ENCODE measurements at regions not wholly inside any gene's neighbourhood (a gene's known extent, or its start where the extent isn't known, plus 50 kb on each side); places are given as distances from the start of the nearest gene placed in this dataset.
A peak's percentile ranks its signal among the peaks of the same experiment; 100 is the strongest.

DNA sequence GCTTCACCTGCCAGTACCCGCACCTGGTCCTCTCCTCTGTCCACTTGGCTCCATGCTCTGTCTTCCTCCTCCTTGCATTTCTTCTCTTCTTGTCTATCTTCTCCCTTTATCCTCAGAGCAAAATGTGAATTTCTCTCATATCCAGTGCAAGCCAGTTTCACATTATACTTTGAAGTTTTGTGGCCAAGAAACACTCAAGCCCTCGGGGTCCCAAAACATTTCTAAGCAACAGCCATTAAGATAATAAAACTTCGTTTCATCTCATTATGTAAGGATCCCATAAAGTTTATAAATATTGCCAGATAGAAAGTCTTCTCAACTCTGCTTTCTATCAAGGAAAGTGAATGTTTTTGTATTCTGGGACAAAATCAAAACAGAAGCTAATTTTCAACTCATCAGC is 178.8 kb downstream of the SNX18 start:
- intact Hi-C loops (cut with DNase I): no loop called here
- DNase-seq: no peak

GRCh38 chr5:54695198-54695966 is 177.8 kb downstream of the SNX18 start:
- DNase-seq: no peak
- intact Hi-C loops (cut with DNase I): no loop called here

- intact Hi-C loops (cut with DNase I): no loop called here
- no peak for DNase-seq
These were observed 176.5 kb downstream of the SNX18 start for GRCh38 chr5:54693936-54694657.

GRCh38 chr5:54692631-54693030 is 175.1 kb downstream of the SNX18 start:
- intact Hi-C loops (cut with DNase I): no loop called here

DNA sequence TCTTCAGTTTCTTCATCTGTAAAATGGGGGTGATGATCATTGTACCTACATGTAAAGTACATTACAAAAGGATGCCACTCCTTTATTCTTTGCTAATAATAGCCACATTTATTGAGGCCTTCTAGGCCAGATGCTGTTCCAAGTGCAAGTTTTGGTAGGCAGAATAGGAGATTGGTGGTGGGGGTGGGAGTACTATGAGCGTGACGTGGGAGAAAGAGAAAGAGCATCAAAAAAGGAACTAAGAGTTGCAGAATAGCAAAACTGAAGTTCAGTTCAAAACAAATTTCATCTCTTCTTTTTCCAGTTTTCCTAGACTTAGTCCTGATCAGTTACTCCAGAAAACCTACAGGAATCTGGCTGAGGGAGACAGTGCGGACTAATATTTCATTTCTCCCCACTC is 174.1 kb downstream of the SNX18 start:
- DNase-seq: no peak
- intact Hi-C loops (cut with DNase I): no loop called here

More at GRCh38 chr5:54692631-54693030, 175.1 kb downstream of the SNX18 start:
- no peak for DNase-seq

DNA sequence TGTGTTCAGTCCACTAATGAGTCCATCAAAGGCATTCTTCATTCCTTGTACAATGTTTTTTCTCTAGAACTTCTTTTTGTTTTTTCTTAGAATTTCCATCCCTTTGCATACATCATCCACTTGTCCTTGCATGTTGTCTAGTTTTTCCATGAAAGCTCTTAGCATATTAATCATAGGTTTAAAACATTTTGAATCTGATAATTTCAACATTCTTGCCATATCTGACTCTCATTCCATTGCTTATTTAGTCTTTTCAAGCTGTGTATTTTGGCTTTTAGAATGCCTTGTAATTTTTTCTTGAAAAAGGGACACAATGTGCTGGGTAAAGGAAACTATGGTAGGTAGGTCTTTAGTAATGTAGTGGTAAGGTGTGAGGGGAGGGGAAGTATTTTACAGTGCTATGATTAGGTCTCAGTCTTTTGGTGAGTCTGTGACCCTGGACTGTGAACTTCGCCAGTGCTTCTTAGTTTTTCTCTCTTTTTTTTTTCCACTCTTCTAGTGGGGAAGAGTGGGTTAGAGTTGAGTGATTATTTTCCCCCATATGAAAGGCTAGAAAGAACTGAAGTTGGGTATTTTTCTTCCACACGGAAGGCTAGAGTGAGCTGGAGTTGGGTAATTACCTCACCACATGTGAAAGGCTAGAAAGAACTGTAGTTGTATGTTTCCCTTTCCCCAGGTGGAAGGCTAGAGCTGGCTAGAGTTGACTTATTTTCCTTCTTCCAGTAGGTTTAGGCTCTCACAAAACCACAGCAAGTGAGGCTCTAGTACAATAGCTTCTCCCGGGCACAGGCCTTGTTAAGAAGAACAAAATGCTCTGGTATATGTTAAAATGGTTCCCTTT is 172.1 kb downstream of the SNX18 start:
- no peak for DNase-seq
- intact Hi-C loops (cut with DNase I): no loop called here

- intact Hi-C loops (cut with DNase I): no loop called here
- no peak for DNase-seq
These were observed 163.4 kb downstream of the SNX18 start for GRCh38 chr5:54680998-54681397.

- intact Hi-C loops (cut with DNase I): no loop called here
- no peak for DNase-seq
These were observed 162.1 kb downstream of the SNX18 start for GRCh38 chr5:54679686-54680085.

DNA sequence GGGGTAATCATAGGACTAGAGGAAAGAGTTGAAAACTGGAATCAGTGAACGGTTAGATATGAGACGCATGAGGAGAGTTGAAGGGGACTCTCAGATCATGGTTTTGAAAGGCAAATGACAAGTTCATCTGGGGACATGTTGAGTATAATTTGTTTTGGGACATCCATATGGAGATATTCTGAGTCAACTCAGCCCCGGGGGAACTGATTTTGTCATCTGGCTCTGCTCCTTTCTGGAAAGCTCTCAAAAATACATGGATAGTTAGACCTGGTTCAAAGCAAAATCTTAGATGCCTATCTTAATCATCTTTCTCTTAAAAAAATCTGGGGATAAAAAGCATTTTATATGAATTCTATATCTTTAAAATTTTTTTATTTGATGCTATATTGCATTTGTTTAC is 161.2 kb downstream of the SNX18 start:
- intact Hi-C loops (cut with DNase I): no loop called here
- no peak for DNase-seq

- no peak for DNase-seq
- intact Hi-C loops (cut with DNase I): no loop called here
These were observed 159.2 kb downstream of the SNX18 start for GRCh38 chr5:54676481-54677340.

GRCh38 chr5:54673523-54674225 is 156.1 kb downstream of the SNX18 start:
- intact Hi-C loops (cut with DNase I): no loop called here
- DNase-seq: peak in 1 of 10 donors; percentile 82

GRCh38 chr5:54672871-54673270 is 155.3 kb downstream of the SNX18 start:
- no peak for DNase-seq
- intact Hi-C loops (cut with DNase I): no loop called here

GRCh38 chr5:54671681-54672080 is 154.1 kb downstream of the SNX18 start:
- intact Hi-C loops (cut with DNase I): no loop called here

GRCh38 chr5:54671111-54671531 is 153.6 kb downstream of the SNX18 start:
- intact Hi-C loops (cut with DNase I): no loop called here
- DNase-seq: no peak

More at GRCh38 chr5:54671681-54672080, 154.1 kb downstream of the SNX18 start:
- no peak for DNase-seq

GRCh38 chr5:54670281-54670680 is 152.7 kb downstream of the SNX18 start:
- DNase-seq: no peak
- intact Hi-C loops (cut with DNase I): no loop called here

DNA sequence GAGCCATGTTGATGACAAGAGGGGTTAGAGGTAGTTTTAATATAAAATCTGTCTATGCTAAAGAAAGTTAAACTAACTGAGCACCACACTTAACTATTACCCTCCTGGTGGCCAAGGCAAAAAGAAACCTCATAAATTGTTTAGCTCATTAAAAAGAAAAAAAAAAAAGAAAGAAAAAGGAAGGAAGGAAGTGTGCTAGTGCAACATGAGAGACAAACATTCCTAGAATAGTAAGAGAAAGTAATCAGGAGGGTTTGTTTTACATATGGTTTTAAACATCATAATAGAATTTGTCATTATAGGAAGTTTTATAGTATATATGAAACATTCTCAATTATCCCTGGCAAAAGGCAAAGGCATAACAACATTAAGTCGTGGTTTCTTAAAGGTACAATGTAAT is 152.3 kb downstream of the SNX18 start:
- intact Hi-C loops (cut with DNase I): loop anchor here (10.0 kb wide), 2 partner anchors 115 to 175 kb away; no protein-coding TSS in a partner anchor
- DNase-seq: no peak

DNA sequence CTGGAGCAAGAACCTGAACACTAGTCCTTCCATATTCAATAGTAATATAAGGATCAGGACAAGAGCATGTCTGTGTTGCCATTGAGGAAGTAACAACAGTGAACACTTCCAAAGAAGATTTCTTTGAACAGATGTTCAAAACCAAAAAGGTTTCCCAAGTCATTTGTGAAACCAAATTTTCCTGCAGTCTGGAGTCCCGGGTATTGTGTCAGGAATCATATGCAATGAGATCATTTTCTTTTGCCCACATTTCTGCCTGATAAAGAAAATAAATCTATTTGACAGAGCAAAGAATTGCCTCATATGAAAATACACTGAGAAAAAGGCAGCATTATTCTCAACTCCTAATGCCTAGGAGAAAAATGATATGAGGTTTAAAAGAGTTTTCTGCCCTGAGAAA is 151.7 kb downstream of the SNX18 start:
- DNase-seq: no peak
- intact Hi-C loops (cut with DNase I): loop anchor here (10.0 kb wide), 2 partner anchors 114 to 176 kb away; no protein-coding TSS in a partner anchor

- intact Hi-C loops (cut with DNase I): loop anchor here (10.0 kb wide), 2 partner anchors 113 to 177 kb away; no protein-coding TSS in a partner anchor
- no peak for DNase-seq
These were observed 150.5 kb downstream of the SNX18 start for GRCh38 chr5:54668096-54668495.

DNA sequence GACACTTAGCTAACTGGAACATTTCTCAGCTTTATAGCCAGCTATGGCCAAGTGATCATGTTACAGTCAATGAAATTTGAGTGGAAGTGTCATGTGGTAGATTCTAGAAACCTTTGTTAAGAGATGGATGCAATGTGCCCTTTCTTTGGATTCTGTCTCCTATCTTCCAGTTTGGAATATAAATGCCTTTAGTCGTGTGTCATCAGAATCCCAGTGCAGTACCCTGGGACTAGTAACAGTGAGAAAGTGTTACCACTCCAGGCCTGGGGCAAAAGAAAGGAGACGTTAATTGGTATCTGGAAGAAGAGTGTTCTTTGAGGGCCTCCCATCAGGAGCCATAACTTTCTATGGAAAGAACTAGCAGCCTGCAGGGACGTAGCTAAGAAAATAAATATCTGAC is 149.6 kb downstream of the SNX18 start:
- intact Hi-C loops (cut with DNase I): loop anchor here (10.0 kb wide), 2 partner anchors 112 to 178 kb away; no protein-coding TSS in a partner anchor

More for the DNA sequence above, 149.6 kb downstream of the SNX18 start:
- DNase-seq: no peak

Data from posterior cingulate gyrus (tissue), 11 donors.